ENCODE measurements at regions not wholly inside any gene's neighbourhood (a gene's known extent, or its start where the extent isn't known, plus 50 kb on each side); places are given as distances from the start of the nearest gene placed in this dataset.

GRCh38 chr4:3373468-3373867 lies 68.3 kb upstream of the HGFAC start (continued):
- no peak for TF ChIP-seq ZBTB33 (IDR thresholded peaks at IDR 0.05; ENCODE audit: borderline replicate concordance, low read depth)
- TF ChIP-seq SMC3 (IDR thresholded peaks at IDR 0.05; ENCODE audit: low read depth, low read length) = no peak

- Histone ChIP-seq H3K4me1 (ENCODE audit: control insufficient read depth in 1 of 2, insufficient read depth in 2 of 2, low read depth in 1 of 2, low read length in 1 of 2) (peaks cover 12 to 30% of the 10 kb centered on the region in 2 experiments), H3K9me2 (no peaks in the 10 kb centered on the region), H4K20me1 (ENCODE audit: insufficient read depth) (peaks cover 20% of the 10 kb centered on the region), H3K27me3 (ENCODE audit: insufficient read depth) (no peaks in the 10 kb centered on the region), H3K9me3 (no peaks in the 10 kb centered on the region), H2AFZ (ENCODE audit: low read depth) (no peak overlapping the region), H3K4me2 (no peak overlapping the region), H3F3A (replicated peaks; ENCODE audit: insufficient read depth) (peaks cover 26% of the 10 kb centered on the region), H3K9ac (no peak overlapping the region), H3K4me3 (ENCODE audit: low read depth in 2 of 2, low read length in 1 of 2) (no peak overlapping the region), H3K27ac (ENCODE audit: low read depth in 2 of 2, low read length in 1 of 2) (no peak overlapping the region), H3K79me2 (ENCODE audit: insufficient read depth) (peaks cover 51% of the 10 kb centered on the region), H3K36me3 (replicated peaks in 1 of 2; ENCODE audit: control insufficient read depth in 1 of 2, insufficient read depth in 2 of 2, low read length in 1 of 2) (peaks cover 0 to 20% of the 10 kb centered on the region in 2 experiments)
- 97% methylated on average over 29 of the region's 29 CpGs for WGBS (ENCODE audit: low lambda C conversion rate)
- POLR2A ChIA-PET = no interaction called here
- CTCF ChIA-PET = no interaction called here
- DNase-seq = no peak
- TF ChIP-seq RFX5 (IDR thresholded peaks at IDR 0.05; ENCODE audit: low read length) = no peak
- no peak for TF ChIP-seq GATA2 (CRISPR knock-in tag; IDR thresholded peaks at IDR 0.05)
- no peak for TF ChIP-seq EP300 (IDR thresholded peaks at IDR 0.05; ENCODE audit: borderline replicate concordance in 1 of 2, low read depth in 1 of 2, low read length in 1 of 2)
- no peak for TF ChIP-seq ELF1 (IDR thresholded peaks at IDR 0.05)
- no peak for TF ChIP-seq TCF12 (IDR thresholded peaks at IDR 0.05)
Observed at GRCh38 chr4:3374011-3374645, 67.6 kb upstream of the HGFAC start.

GRCh38 chr4:3374667-3375066 lies 67.1 kb upstream of the HGFAC start:
- Histone ChIP-seq H3K9me2 (no peaks in the 10 kb centered on the region), H3K27me3 (ENCODE audit: insufficient read depth) (no peaks in the 10 kb centered on the region), H3K79me2 (ENCODE audit: insufficient read depth) (peaks cover 51% of the 10 kb centered on the region), H3K9me3 (no peaks in the 10 kb centered on the region), H3K27ac (ENCODE audit: low read depth in 2 of 2, low read length in 1 of 2) (no peak overlapping the region), H3K36me3 (replicated peaks in 1 of 2; ENCODE audit: control insufficient read depth in 1 of 2, insufficient read depth in 2 of 2, low read length in 1 of 2) (peaks cover 0 to 20% of the 10 kb centered on the region in 2 experiments), H3F3A (replicated peaks; ENCODE audit: insufficient read depth) (peaks cover 21% of the 10 kb centered on the region), H3K9ac (no peak overlapping the region), H4K20me1 (ENCODE audit: insufficient read depth) (peaks cover 15% of the 10 kb centered on the region), H3K4me3 (ENCODE audit: low read depth in 2 of 2, low read length in 1 of 2) (no peak overlapping the region), H3K4me1 (ENCODE audit: control insufficient read depth in 1 of 2, insufficient read depth in 2 of 2, low read depth in 1 of 2, low read length in 1 of 2) (peaks cover 6 to 24% of the 10 kb centered on the region in 2 experiments; a peak in 3 of 4 replicates), H3K4me2 (no peak overlapping the region), H2AFZ (ENCODE audit: low read depth) (no peak overlapping the region)
- ChIA-PET CTCF (interaction anchor here (0.9 to 1.0 kb wide), 2 partner anchors 28 to 31 kb away, joined by 3 read pairs; no protein-coding TSS in a partner anchor), POLR2A (no interaction called here)
- DNase-seq = no peak
- WGBS (ENCODE audit: low lambda C conversion rate) = 90% methylated on average over 4 of the region's 11 CpGs
- TF ChIP-seq GATA2 (CRISPR knock-in tag; IDR thresholded peaks at IDR 0.05) = no peak

Measured in SK-N-SH (cell line).